H1 (cell line): ENCODE measurements at regions not wholly inside any gene's neighbourhood (a gene's known extent, or its start where the extent isn't known, plus 50 kb on each side); places are given as distances from the start of the nearest gene placed in this dataset.

Source experiments
- CTCF ChIA-PET: fragments of 300-600 bp; sonication (Branson Sonifier 250); formaldehyde crosslinking; loops from one replicate; lab custom pipeline; 2021; ENCODE audit not compliant: partially characterized antibody; lab: Charles Lee
- POLR2A ChIA-PET: fragments of 300-600 bp; sonication (Branson Sonifier 250); formaldehyde crosslinking; loops from one replicate; lab custom pipeline; 2021; ENCODE audit warnings: inconsistent platforms; ENCODE audit not compliant: partially characterized antibody; lab: Charles Lee
- DNase-seq, 2 experiments: peaks; one replicate each; pipeline versions ENCODE4 v3.0.0 to v3.0.0-alpha.2; 2010 to 2022; ENCODE audit warnings: low spot score in 2 of 2, low read depth in 1 of 2, mixed read lengths in 1 of 2
- FAIRE-seq: peaks from 2 replicates; lab custom pipeline; 2011; peaks lifted over from hg19 to GRCh38; lab: Jason Lieb, UNC
- H2AFZ ChIP-seq: 2 replicates; pipeline ENCODE4 v1.8.1; 2012; ENCODE audit warnings: low read length, inconsistent platforms
- H2AK5ac ChIP-seq: 2 replicates; pipeline ENCODE4 v1.6.1; 2013; ENCODE audit warnings: low read depth, low read length
- H2BK120ac ChIP-seq: replicated peaks from 2 replicates; pipeline ENCODE3; 2013; ENCODE audit warnings: low read depth, low read length, inconsistent platforms
- H2BK12ac ChIP-seq: 2 replicates; pipeline ENCODE4 v1.6.1; 2013; ENCODE audit warnings: low read depth, low read length
- H2BK15ac ChIP-seq: 2 replicates; pipeline ENCODE4 v1.6.1; 2013; ENCODE audit warnings: low read length
- H2BK20ac ChIP-seq: 2 replicates; pipeline ENCODE4 v1.6.1; 2013; ENCODE audit warnings: low read length
- H2BK5ac ChIP-seq: 2 replicates; pipeline ENCODE4 v1.6.1; 2013; ENCODE audit warnings: low read depth, low read length
- H3K14ac ChIP-seq: 2 replicates; pipeline ENCODE4 v1.6.1; 2013; ENCODE audit warnings: inconsistent platforms; ENCODE audit not compliant: insufficient read length
- H3K18ac ChIP-seq: 2 replicates; pipeline ENCODE4 v1.6.1; 2013; ENCODE audit warnings: low read length; ENCODE audit errors: extremely low read depth
- H3K23ac ChIP-seq: 2 replicates; pipeline ENCODE4 v1.6.1; 2013; ENCODE audit warnings: inconsistent platforms; ENCODE audit not compliant: insufficient read length
- H3K23me2 ChIP-seq: 2 replicates; pipeline ENCODE4 v1.6.1; 2013; ENCODE audit warnings: low read depth, low read length
- H3K27ac ChIP-seq: 2 replicates; pipeline ENCODE4 v1.6.1; 2011; ENCODE audit warnings: low read depth, low read length, inconsistent platforms
- H3K27me3 ChIP-seq, 4 experiments: replicated peaks in 1 of 4; 1 replicate in 1 of 4; 2 replicates in 3 of 4; pipeline versions ENCODE4 v1.6.1 to v1.8.1; 2011 to 2013; ENCODE audit warnings: low read length in 3 of 4, mild to moderate bottlenecking in 3 of 4, inconsistent platforms in 2 of 4, mixed read lengths in 2 of 4, moderate library complexity in 1 of 4; ENCODE audit not compliant: control insufficient read depth in 3 of 4, insufficient read depth in 3 of 4; ENCODE audit errors: extremely low read depth in 1 of 4
- H3K36me3 ChIP-seq, 4 experiments: 2 replicates each; pipeline versions ENCODE4 v1.6.1 to v1.8.1; 2011 to 2013; ENCODE audit warnings: mild to moderate bottlenecking in 4 of 4, low read length in 3 of 4, moderate library complexity in 2 of 4, control low read depth in 1 of 4, inconsistent platforms in 1 of 4; ENCODE audit not compliant: insufficient read depth in 4 of 4, control insufficient read depth in 2 of 4
- H3K4ac ChIP-seq: replicated peaks from 2 replicates; pipeline ENCODE3; 2013; ENCODE audit warnings: low read length, low read depth, mixed read lengths, inconsistent platforms; ENCODE audit not compliant: insufficient read length
- H3K4me1 ChIP-seq, 4 experiments: replicated peaks in 1 of 4; 1 replicate in 1 of 4; 2 replicates in 3 of 4; pipeline versions ENCODE4 v1.6.1 to v1.8.1; 2011 to 2013; ENCODE audit warnings: low read length in 3 of 4, inconsistent platforms in 2 of 4, mixed read lengths in 1 of 4; ENCODE audit not compliant: insufficient read depth in 4 of 4, control insufficient read depth in 3 of 4
- H3K4me2 ChIP-seq, 2 experiments: 2 replicates each; pipeline versions ENCODE4 v1.6.1 to v1.8.1; 2011 to 2013; ENCODE audit warnings: low read depth in 2 of 2, low read length in 2 of 2, control low read depth in 1 of 2, inconsistent platforms in 1 of 2, mild to moderate bottlenecking in 1 of 2; ENCODE audit not compliant: insufficient read depth in 1 of 2
- H3K4me3 ChIP-seq, 4 experiments: fragments of 200-600, 300-600 bp in 1 of 4; sonication (generic), shearing (Covaris generic), sonication (Bioruptor Twin) in 1 of 4; 2 replicates each; pipeline versions ENCODE4 v1.5.1 to v1.8.1; 2011 to 2016; ENCODE audit warnings: low read length in 4 of 4, low read depth in 3 of 4, control low read depth in 2 of 4, inconsistent platforms in 2 of 4, mild to moderate bottlenecking in 2 of 4, mixed read lengths in 1 of 4, moderate library complexity in 1 of 4; ENCODE audit not compliant: insufficient read depth in 2 of 4; ENCODE audit errors: extremely low read depth in 1 of 4
- H3K56ac ChIP-seq: replicated peaks from 2 replicates; pipeline ENCODE3; 2013; ENCODE audit warnings: low read depth, mild to moderate bottlenecking, mixed read lengths, low read length, inconsistent platforms; ENCODE audit not compliant: insufficient read length
- H3K79me1 ChIP-seq: 2 replicates; pipeline ENCODE4 v1.6.1; 2013; ENCODE audit warnings: low read depth, low read length, control low read depth
- H3K79me2 ChIP-seq, 2 experiments: 2 replicates each; pipeline versions ENCODE4 v1.6.1 to v1.8.1; 2012 to 2013; ENCODE audit warnings: low read length in 2 of 2, mild to moderate bottlenecking in 2 of 2, inconsistent platforms in 1 of 2; ENCODE audit not compliant: insufficient read depth in 2 of 2, control insufficient read depth in 1 of 2
- H3K9ac ChIP-seq, 4 experiments: replicated peaks in 1 of 4; 1 replicate in 1 of 4; 2 replicates in 3 of 4; pipeline versions ENCODE4 v1.6.1 to v1.8.1; 2011 to 2013; ENCODE audit warnings: low read depth in 3 of 4, low read length in 3 of 4, control low read depth in 2 of 4, mild to moderate bottlenecking in 2 of 4, moderate library complexity in 2 of 4, inconsistent platforms in 1 of 4; ENCODE audit errors: extremely low read depth in 1 of 4
- H3K9me3 ChIP-seq, 2 experiments: 2 replicates each; pipeline versions ENCODE4 v1.6.1 to v1.8.1; 2012 to 2013; ENCODE audit warnings: mild to moderate bottlenecking in 2 of 2, moderate library complexity in 2 of 2, control low read depth in 1 of 2, inconsistent platforms in 1 of 2, low read depth in 1 of 2, low read length in 1 of 2, mixed read lengths in 1 of 2; ENCODE audit not compliant: insufficient read depth in 2 of 2
- H4K20me1 ChIP-seq, 2 experiments: replicated peaks in 1 of 2; 2 replicates each; pipeline versions ENCODE3 to v1.8.1; 2011 to 2013; ENCODE audit warnings: inconsistent platforms in 2 of 2, low read length in 2 of 2, mild to moderate bottlenecking in 1 of 2; ENCODE audit not compliant: insufficient read depth in 2 of 2, control insufficient read depth in 1 of 2
- H4K5ac ChIP-seq: 2 replicates; pipeline ENCODE4 v1.6.1; 2013; ENCODE audit warnings: low read length, low read depth, mixed read lengths, inconsistent platforms; ENCODE audit not compliant: insufficient read length
- H4K8ac ChIP-seq: 2 replicates; pipeline ENCODE4 v1.8.0; 2013; ENCODE audit warnings: mild to moderate bottlenecking, moderate library complexity, low read length, inconsistent platforms; ENCODE audit not compliant: insufficient read depth; ENCODE audit errors: extremely low read depth
- H4K91ac ChIP-seq: replicated peaks from 2 replicates; pipeline ENCODE3; 2013; ENCODE audit warnings: low read length, mixed read lengths, inconsistent platforms; ENCODE audit not compliant: insufficient read length
- CREB1 ChIP-seq: IDR thresholded peaks from 2 replicates; pipeline ENCODE4 v1.6.1; 2012; ENCODE audit warnings: inconsistent platforms
- CTBP2 ChIP-seq: IDR thresholded peaks from 2 replicates; pipeline ENCODE4 v1.7.0; 2011; ENCODE audit warnings: borderline replicate concordance, mild to moderate bottlenecking, moderate library complexity, mixed read lengths, low read length; ENCODE audit not compliant: insufficient read depth, insufficient read length
- EZH2 ChIP-seq: fragments of 200-600 bp; sonication (generic); IDR thresholded peaks from 2 replicates; pipeline ENCODE4 v1.7.1; 2012; ENCODE audit warnings: low read depth, mild to moderate bottlenecking, moderate library complexity, low read length, inconsistent platforms; ENCODE audit not compliant: severe bottlenecking
- KDM1A ChIP-seq: fragments of 200-600, 300-600 bp; sonication (generic); IDR thresholded peaks from 2 replicates; pipeline ENCODE4 v1.7.1; 2016; ENCODE audit warnings: mild to moderate bottlenecking, low read length, borderline replicate concordance
- SIX5 ChIP-seq: IDR thresholded peaks from 2 replicates; pipeline ENCODE4 v1.6.1; 2011; ENCODE audit warnings: mild to moderate bottlenecking, low read depth, low read length
- SRF ChIP-seq: IDR thresholded peaks from 2 replicates; pipeline ENCODE4 v1.6.1; 2011; ENCODE audit warnings: mild to moderate bottlenecking, low read depth, low read length, moderate library complexity
- TCF12 ChIP-seq: IDR thresholded peaks from 2 replicates; pipeline ENCODE4 v1.6.1; 2011; ENCODE audit warnings: low read depth, mild to moderate bottlenecking, low read length
- WGBS, 2 experiments: shearing (Covaris generic) in 1 of 2; methylation state at CpG; one replicate each; pipeline versions ENCODE4 v1.1.6 to v1.1.7; 2013 to 2015; ENCODE audit warnings: low lambda C conversion rate in 2 of 2, mixed read lengths in 2 of 2, inconsistent platforms in 1 of 2, low coverage in 1 of 2, missing lambda C conversion rate in 1 of 2; ENCODE audit not compliant: insufficient replicate concordance in 2 of 2, insufficient coverage in 1 of 2, insufficient read length in 1 of 2; ENCODE audit errors: extremely low coverage in 1 of 2, missing lambda C conversion rate in 1 of 2; 5-methylcytosine and 5-hydroxymethylcytosine counted together
- TF ChIP-seq, protein P1 (sequence below): IDR thresholded peaks from 2 replicates; pipeline ENCODE4 v1.6.1; 2011; ENCODE audit warnings: low read length, improper control_type of control experiment

DNA sequence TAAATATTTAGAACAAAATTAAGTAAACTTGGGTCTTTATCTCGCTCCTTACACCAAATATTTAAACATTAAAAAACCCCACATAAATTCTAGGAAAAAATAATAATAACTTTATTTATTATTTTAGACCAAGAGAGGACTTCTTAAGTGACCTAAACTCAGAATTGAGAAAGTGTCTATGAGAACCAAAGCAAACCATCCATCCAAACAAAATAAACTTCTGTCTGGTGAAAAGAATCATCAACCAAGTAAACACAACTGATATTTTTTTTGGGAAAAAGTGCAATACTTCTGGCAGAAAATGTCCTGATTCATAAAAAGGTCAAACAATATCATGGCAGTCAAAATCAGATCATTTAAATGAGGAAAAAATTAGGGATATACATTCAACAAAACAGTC, 533.0 kb downstream of the SPRY1 start:
- H2AK5ac ChIP-seq: no peak overlapping the region
- 95% methylated on average over 1 of the region's 1 CpG; no CpG with 5 or more reads in 1 of the 2 experiments for WGBS, 2 experiments
- no peak overlapping the region for H3K4me2 ChIP-seq
- H4K8ac ChIP-seq: no peak overlapping the region
- no peak overlapping the region for H2BK12ac ChIP-seq
- H3K9ac ChIP-seq: no peak overlapping the region
- no peak overlapping the region for H2AFZ ChIP-seq
- H2BK5ac ChIP-seq: no peak overlapping the region
- H3K9me3 ChIP-seq: no peaks in the 10 kb centered on the region
- FAIRE-seq (no peak), DNase-seq (no peak)
- no peaks in the 10 kb centered on the region for H4K20me1 ChIP-seq
- H3K23me2 ChIP-seq: no peaks in the 10 kb centered on the region
- H4K5ac ChIP-seq: no peak overlapping the region
- H3K79me1 ChIP-seq: no peaks in the 10 kb centered on the region
- TF ChIP-seq SRF: no peak
- TF ChIP-seq, protein P1, sequence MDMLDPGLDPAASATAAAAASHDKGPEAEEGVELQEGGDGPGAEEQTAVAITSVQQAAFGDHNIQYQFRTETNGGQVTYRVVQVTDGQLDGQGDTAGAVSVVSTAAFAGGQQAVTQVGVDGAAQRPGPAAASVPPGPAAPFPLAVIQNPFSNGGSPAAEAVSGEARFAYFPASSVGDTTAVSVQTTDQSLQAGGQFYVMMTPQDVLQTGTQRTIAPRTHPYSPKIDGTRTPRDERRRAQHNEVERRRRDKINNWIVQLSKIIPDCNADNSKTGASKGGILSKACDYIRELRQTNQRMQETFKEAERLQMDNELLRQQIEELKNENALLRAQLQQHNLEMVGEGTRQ: no peak
- TF ChIP-seq KDM1A: no peak
- TF ChIP-seq EZH2: no peak
- TF ChIP-seq TCF12: no peak
- TF ChIP-seq CREB1: no peak
- TF ChIP-seq CTBP2: no peak
- TF ChIP-seq SIX5: no peak
- no peak overlapping the region for H3K18ac ChIP-seq
- POLR2A ChIA-PET: no interaction called here
- no peak overlapping the region for H3K56ac ChIP-seq
- no peaks in the 10 kb centered on the region for H3K79me2 ChIP-seq
- H4K91ac ChIP-seq: no peak overlapping the region
- H3K23ac ChIP-seq: no peak overlapping the region
- H3K27me3 ChIP-seq: no peaks in the 10 kb centered on the region
- H3K4ac ChIP-seq: no peak overlapping the region
- H3K36me3 ChIP-seq: no peaks in the 10 kb centered on the region
- CTCF ChIA-PET: no interaction called here
- H3K27ac ChIP-seq: no peak overlapping the region
- peaks cover 0 to 1% (median 0%) of the 10 kb centered on the region in 4 experiments; a peak in 1 of 7 replicates for H3K4me1 ChIP-seq
- no peak overlapping the region for H3K14ac ChIP-seq
- H2BK15ac ChIP-seq: no peak overlapping the region
- no peak overlapping the region for H3K4me3 ChIP-seq
- no peak overlapping the region for H2BK120ac ChIP-seq
- H2BK20ac ChIP-seq: no peak overlapping the region
